NT2/D1 (cell line): ENCODE measurements at regions not wholly inside any gene's neighbourhood (a gene's known extent, or its start where the extent isn't known, plus 50 kb on each side); places are given as distances from the start of the nearest gene placed in this dataset.

Experiments
- SUZ12 ChIP-seq: IDR thresholded peaks from 2 replicates; pipeline ENCODE4 v1.6.1; 2011; ENCODE audit not compliant: insufficient read length, insufficient read depth; ENCODE audit errors: extremely low read depth
- YY1 ChIP-seq: IDR thresholded peaks from 2 replicates; pipeline ENCODE4 v1.6.1; 2011; ENCODE audit not compliant: insufficient read length, insufficient read depth
- ZNF274 ChIP-seq: IDR thresholded peaks from 2 replicates; pipeline ENCODE4 v1.6.1; 2011; ENCODE audit warnings: mild to moderate bottlenecking, low read depth, low read length

DNA sequence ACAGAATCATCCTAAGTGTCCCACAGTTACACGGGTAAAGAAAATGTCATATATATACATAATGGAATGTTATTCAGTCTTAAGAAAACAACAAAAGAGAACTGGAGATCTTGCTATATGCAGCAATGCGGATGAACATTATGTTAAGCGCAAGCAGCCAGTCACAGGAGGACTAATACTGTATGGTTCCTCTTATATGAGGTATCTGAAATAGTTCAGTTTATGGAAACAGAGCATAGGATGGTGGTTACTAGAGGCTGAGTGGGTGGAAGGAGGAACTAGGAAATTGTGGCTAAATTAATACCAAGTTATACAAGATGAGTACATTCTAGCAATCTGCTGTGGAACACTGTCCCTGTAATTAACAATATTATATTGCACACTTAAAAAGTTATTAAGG, 834.3 kb downstream of the KCNT2 start:
- no peak for TF ChIP-seq YY1
- TF ChIP-seq ZNF274: no peak
- TF ChIP-seq SUZ12: no peak
